Stimulated activated naive CD4-positive, alpha-beta T cell (primary cell): ENCODE measurements at regions not wholly inside any gene's neighbourhood (a gene's known extent, or its start where the extent isn't known, plus 50 kb on each side); places are given as distances from the start of the nearest gene placed in this dataset.
A peak's percentile ranks its signal among the peaks of the same experiment; 100 is the strongest.
"Not testable (repeated sequence)": the region's sequence is repeated elsewhere in the genome, so short reads cannot be mapped to it uniquely, and the experiment has no call there.

Source experiments
- DNase-seq, 6 experiments: peaks; one replicate each; lab custom pipeline; 2025; lab: John Stamatoyannopoulos, UW

GRCh38 chr9:38185647-38186403, 116.8 kb upstream of the SHB start:
- DNase-seq = no peak

GRCh38 chr9:38183994-38184568, 115.1 kb upstream of the SHB start:
- DNase-seq = no peak

- DNase-seq = no peak
Observed at GRCh38 chr9:38182321-38182720, 113.3 kb upstream of the SHB start.

- no peak for DNase-seq
Observed at GRCh38 chr9:38181866-38182265, 112.8 kb upstream of the SHB start.

GRCh38 chr9:38181232-38181631, 112.2 kb upstream of the SHB start:
- DNase-seq = no peak

- no peak for DNase-seq
Observed at GRCh38 chr9:38180656-38181055, 111.6 kb upstream of the SHB start.

- DNase-seq = no peak
Observed at GRCh38 chr9:38179965-38180364, 110.9 kb upstream of the SHB start.

- no peak for DNase-seq
Observed at GRCh38 chr9:38178237-38178636, 109.2 kb upstream of the SHB start.

GRCh38 chr9:38177680-38178079, 108.7 kb upstream of the SHB start:
- DNase-seq = no peak

- no peak for DNase-seq
Observed at GRCh38 chr9:38176251-38176650, 107.2 kb upstream of the SHB start.

- DNase-seq = no peak
Observed at GRCh38 chr9:38175423-38175822, 106.4 kb upstream of the SHB start.

GRCh38 chr9:38172586-38172985, 103.6 kb upstream of the SHB start:
- DNase-seq = no peak

- no peak for DNase-seq
Observed at GRCh38 chr9:38171926-38172325, 102.9 kb upstream of the SHB start.

- DNase-seq = no peak
Observed at GRCh38 chr9:38171538-38171884, 102.5 kb upstream of the SHB start.

GRCh38 chr9:38170763-38171537, 101.9 kb upstream of the SHB start:
- DNase-seq = not testable (repeated sequence)

- DNase-seq = not testable (repeated sequence)
Observed at GRCh38 chr9:38170155-38170554, 101.1 kb upstream of the SHB start.

- no peak for DNase-seq
Observed at GRCh38 chr9:38166501-38166900, 97.5 kb upstream of the SHB start.

GRCh38 chr9:38164659-38165221, 95.7 kb upstream of the SHB start:
- no peak for DNase-seq

GRCh38 chr9:38163518-38163917, 94.5 kb upstream of the SHB start:
- DNase-seq = no peak

GRCh38 chr9:38162332-38163211, 93.5 kb upstream of the SHB start:
- DNase-seq = no peak

- DNase-seq = peak in 5 of 6 experiments; percentile 14 to 57 (median 40)
Observed at GRCh38 chr9:38160613-38161215, 91.7 kb upstream of the SHB start.
